OCI-LY1 (cell line): ENCODE measurements at regions not wholly inside any gene's neighbourhood (a gene's known extent, or its start where the extent isn't known, plus 50 kb on each side); places are given as distances from the start of the nearest gene placed in this dataset.

Source experiments
- CTCF ChIP-seq: fragments of 200-600 bp; sonication (generic), shearing (Covaris generic); IDR thresholded peaks from 2 replicates; pipeline ENCODE4 v1.5.1; 2017; ENCODE audit warnings: mild to moderate bottlenecking, antibody characterized with exemption, low read length, moderate library complexity, mixed read lengths
- EZH2 ChIP-seq: fragments of 200-600 bp; sonication (generic), shearing (Covaris generic); IDR thresholded peaks from 2 replicates; pipeline ENCODE4 v1.8.0; 2017; ENCODE audit warnings: borderline replicate concordance, mixed run types, mild to moderate bottlenecking, antibody characterized with exemption, low read length, moderate library complexity, mixed read lengths

- no peak for TF ChIP-seq CTCF
- TF ChIP-seq EZH2 = no peak
These were observed 713.7 kb downstream of the TSN start for GRCh38 chr2:122469147-122469546.
